ENCODE measurements at regions not wholly inside any gene's neighbourhood (a gene's known extent, or its start where the extent isn't known, plus 50 kb on each side); places are given as distances from the start of the nearest gene placed in this dataset.

- TF ChIP-seq RFX5 (IDR thresholded peaks at IDR 0.05; ENCODE audit: borderline replicate concordance, low read depth, low read length) (no peak), CTCF (IDR thresholded peaks at IDR 0.05; ENCODE audit: control extremely low read depth in 1 of 3, insufficient read depth in 1 of 3, low read depth in 1 of 3, low read length in 3 of 3) (no peak), POLR2A (IDR thresholded peaks at IDR 0.05; ENCODE audit: control extremely low read depth in 1 of 2, low read depth in 2 of 2, low read length in 2 of 2) (no peak)
Observed at GRCh38 chr11:134853992-134854991, 442.2 kb upstream of the B3GAT1 start.
